ENCODE measurements at regions not wholly inside any gene's neighbourhood (a gene's known extent, or its start where the extent isn't known, plus 50 kb on each side); places are given as distances from the start of the nearest gene placed in this dataset.

DNA sequence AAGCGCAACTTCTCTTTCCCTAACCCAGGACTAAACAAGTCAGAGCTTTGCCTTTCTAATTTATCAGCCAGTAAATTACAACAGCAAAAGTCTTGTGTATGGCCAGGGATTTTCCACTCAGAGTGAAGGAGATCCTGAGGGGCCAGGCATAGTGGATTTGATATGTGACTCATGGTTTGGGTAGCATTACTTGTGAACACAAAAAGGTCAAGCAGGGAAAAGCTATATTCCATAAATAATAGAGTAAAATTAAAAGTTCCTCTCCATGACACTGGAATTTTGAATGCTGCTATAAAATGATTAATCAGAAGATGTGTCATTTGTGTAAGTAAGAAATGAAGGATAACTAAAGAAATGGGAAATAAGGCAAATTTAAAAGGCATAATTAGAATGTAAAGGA lies 284.8 kb downstream of the HLX start:
- Histone ChIP-seq H3K9me3 (replicated peaks; ENCODE audit: control insufficient read depth, insufficient read depth, low read length) (no peaks in the 10 kb centered on the region; the same call in 2 of the 3 replicates), H3K36me3 (ENCODE audit: control insufficient read depth in 2 of 2, insufficient read depth in 2 of 2, low read length in 1 of 2) (no peaks in the 10 kb centered on the region), H3K4me3 (no peak overlapping the region), H2AFZ (ENCODE audit: control insufficient read depth, low read depth, low read length) (no peak overlapping the region), H3K27me3 (replicated peaks in 1 of 2; ENCODE audit: control insufficient read depth in 2 of 2, insufficient read depth in 2 of 2, low read length in 1 of 2) (0 out of 4 replicates have a peak, but pooled peaks cover 0 to 2% of the 10 kb centered on the region in 2 experiments), H3K79me2 (ENCODE audit: control insufficient read depth, insufficient read depth, low read length) (no peaks in the 10 kb centered on the region), H3K4me1 (ENCODE audit: control insufficient read depth, insufficient read depth, low read length) (peaks cover 15% of the 10 kb centered on the region), H4K20me1 (ENCODE audit: control insufficient read depth, insufficient read depth) (no peaks in the 10 kb centered on the region), H3K4me2 (ENCODE audit: control insufficient read depth, insufficient read depth) (no peak overlapping the region), H3K27ac (ENCODE audit: control insufficient read depth, insufficient read depth) (no peak overlapping the region), H3K9ac (ENCODE audit: control insufficient read depth, insufficient read depth, low read length) (no peak overlapping the region)
- DNase-seq (ENCODE audit: low read depth, low spot score): no peak
- in situ Hi-C loops (cut with MboI): no loop called here
- POLR2A ChIA-PET: interaction anchor here (1.9 to 4.0 kb wide), 2 partner anchors 11 to 94 kb away, joined by 6 to 22 read pairs; no protein-coding TSS in a partner anchor
- SMC1A ChIA-PET (ENCODE audit: uncharacterized antibody, unreplicated experiment): interaction anchor here (0.8 to 5.7 kb wide), 12 partner anchors 7 to 124 kb away, joined by 3 to 57 read pairs (median 4); no protein-coding TSS in a partner anchor
- RAD21 ChIA-PET (ENCODE audit: unreplicated experiment): interaction anchor here (0.6 to 4.4 kb wide), 4 partner anchors 30 to 207 kb away, joined by 3 to 53 read pairs (median 4); no protein-coding TSS in a partner anchor
- TF ChIP-seq, protein P1, sequence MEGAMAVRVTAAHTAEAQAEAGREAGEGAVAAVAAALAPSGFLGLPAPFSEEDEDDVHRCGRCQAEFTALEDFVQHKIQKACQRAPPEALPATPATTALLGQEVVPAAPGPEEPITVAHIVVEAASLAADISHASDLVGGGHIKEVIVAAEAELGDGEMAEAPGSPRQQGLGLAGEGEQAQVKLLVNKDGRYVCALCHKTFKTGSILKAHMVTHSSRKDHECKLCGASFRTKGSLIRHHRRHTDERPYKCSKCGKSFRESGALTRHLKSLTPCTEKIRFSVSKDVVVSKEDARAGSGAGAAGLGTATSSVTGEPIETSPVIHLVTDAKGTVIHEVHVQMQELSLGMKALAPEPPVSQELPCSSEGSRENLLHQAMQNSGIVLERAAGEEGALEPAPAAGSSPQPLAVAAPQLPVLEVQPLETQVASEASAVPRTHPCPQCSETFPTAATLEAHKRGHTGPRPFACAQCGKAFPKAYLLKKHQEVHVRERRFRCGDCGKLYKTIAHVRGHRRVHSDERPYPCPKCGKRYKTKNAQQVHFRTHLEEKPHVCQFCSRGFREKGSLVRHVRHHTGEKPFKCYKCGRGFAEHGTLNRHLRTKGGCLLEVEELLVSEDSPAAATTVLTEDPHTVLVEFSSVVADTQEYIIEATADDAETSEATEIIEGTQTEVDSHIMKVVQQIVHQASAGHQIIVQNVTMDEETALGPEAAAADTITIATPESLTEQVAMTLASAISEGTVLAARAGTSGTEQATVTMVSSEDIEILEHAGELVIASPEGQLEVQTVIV (IDR thresholded peaks at IDR 0.05; ENCODE audit: borderline replicate concordance, partially characterized antibody): no peak
- TF ChIP-seq RUNX3 (IDR thresholded peaks at IDR 0.05; ENCODE audit: low read length): no peak
- no peak for TF ChIP-seq TCF3 (IDR thresholded peaks at IDR 0.05; ENCODE audit: borderline replicate concordance, insufficient read depth, low read depth, low read length)
- no peak for TF ChIP-seq GATAD2B (conservative IDR thresholded peaks at IDR 0.05; ENCODE audit: low read depth)
- FAIRE-seq: no peak
- CTCF ChIA-PET: interaction anchor here (0.6 to 0.9 kb wide), 5 partner anchors 38 to 278 kb away, joined by 3 to 4 read pairs (median 3); no protein-coding TSS in a partner anchor
- no TSS peak for BruUV-seq (replicated peaks)
- WGBS (ENCODE audit: insufficient coverage, insufficient replicate concordance, low lambda C conversion rate, missing lambda C conversion rate): 90% methylated on average over 1 of the region's 1 CpG
- no peak for ATAC-seq
- intact Hi-C loops (cut with micrococcal nuclease; ENCODE audit: unreplicated experiment): no loop called here
